NCI-H2196 (cell line): ENCODE measurements at regions not wholly inside any gene's neighbourhood (a gene's known extent, or its start where the extent isn't known, plus 50 kb on each side); places are given as distances from the start of the nearest gene placed in this dataset.
"Not testable (repeated sequence)": the region's sequence is repeated elsewhere in the genome, so short reads cannot be mapped to it uniquely, and the experiment has no call there.

Source experiments
- DNase-seq: peaks from one replicate; lab custom pipeline; 2025; ENCODE audit not compliant: unreplicated experiment; lab: John Stamatoyannopoulos, UW

- DNase-seq: no peak
Measured at GRCh38 chr18:10135302-10135926, 221.6 kb downstream of the VAPA start.

- DNase-seq: no peak
Measured at GRCh38 chr18:10138719-10139118, 224.9 kb downstream of the VAPA start.

- DNase-seq: no peak
Measured at GRCh38 chr18:10139783-10140410, 226.1 kb downstream of the VAPA start.

GRCh38 chr18:10140461-10141282, 226.9 kb downstream of the VAPA start:
- DNase-seq: no peak

- no peak for DNase-seq
Measured at GRCh38 chr18:10141559-10141958, 227.7 kb downstream of the VAPA start.

- no peak for DNase-seq
Measured at GRCh38 chr18:10142056-10142455, 228.2 kb downstream of the VAPA start.

- DNase-seq: no peak
Measured at GRCh38 chr18:10142496-10143160, 228.8 kb downstream of the VAPA start.

- DNase-seq: no peak
Measured at GRCh38 chr18:10143596-10143995, 229.8 kb downstream of the VAPA start.

GRCh38 chr18:10145546-10145945, 231.7 kb downstream of the VAPA start:
- DNase-seq: no peak

GRCh38 chr18:10147226-10147625, 233.4 kb downstream of the VAPA start:
- no peak for DNase-seq

GRCh38 chr18:10147752-10148151, 233.9 kb downstream of the VAPA start:
- no peak for DNase-seq

GRCh38 chr18:10148189-10148929, 234.5 kb downstream of the VAPA start:
- no peak for DNase-seq

- DNase-seq: no peak
Measured at GRCh38 chr18:10149768-10150556, 236.1 kb downstream of the VAPA start.

- DNase-seq: not testable (repeated sequence)
Measured at GRCh38 chr18:10150576-10150975, 236.8 kb downstream of the VAPA start.

GRCh38 chr18:10152475-10152874, 238.7 kb downstream of the VAPA start:
- no peak for DNase-seq

GRCh38 chr18:10153924-10154752, 240.3 kb downstream of the VAPA start:
- no peak for DNase-seq

GRCh38 chr18:10157706-10158105, 243.9 kb downstream of the VAPA start:
- DNase-seq: no peak

- no peak for DNase-seq
Measured at GRCh38 chr18:10160251-10160650, 246.4 kb downstream of the VAPA start.

- no peak for DNase-seq
Measured at GRCh38 chr18:10161315-10161714, 247.5 kb downstream of the VAPA start.
